HepG2 (cell line): ENCODE measurements at regions not wholly inside any gene's neighbourhood (a gene's known extent, or its start where the extent isn't known, plus 50 kb on each side); places are given as distances from the start of the nearest gene placed in this dataset.

Experiments used
- DMTF1 ChIP-seq: sonication (generic); formaldehyde crosslinking; IDR thresholded peaks from 2 replicates; pipeline ENCODE4 v1.4.0; 2020; ENCODE audit warnings: mild to moderate bottlenecking, missing genetic modification reagents
- HBP1 ChIP-seq: IDR thresholded peaks from 2 replicates; pipeline ENCODE4 v1.6.1; 2016; ENCODE audit warnings: low read depth, control low read depth
- HNF1A ChIP-seq, 2 experiments: sonication (generic) in 1 of 2; formaldehyde crosslinking in 1 of 2; IDR thresholded peaks; 2 replicates each; pipeline versions ENCODE4 v1.4.0 to v1.6.1; 2016 to 2020; ENCODE audit warnings: borderline replicate concordance in 1 of 2, low read depth in 1 of 2, mild to moderate bottlenecking in 1 of 2, missing genetic modification reagents in 1 of 2
- KLF11 ChIP-seq: IDR thresholded peaks from 2 replicates; pipeline ENCODE4 v1.6.1; 2016; ENCODE audit warnings: missing compliant biosample characterization
- MAX ChIP-seq: IDR thresholded peaks from 2 replicates; pipeline ENCODE4 v1.6.1; 2012; ENCODE audit warnings: inconsistent platforms
- NBN ChIP-seq: fragments of 450-650 bp; conservative IDR thresholded peaks from 2 replicates; pipeline ENCODE4 v1.6.1; 2017
- NFIC ChIP-seq: IDR thresholded peaks from 2 replicates; pipeline ENCODE4 v1.6.1; 2012; ENCODE audit warnings: mild to moderate bottlenecking, low read length, inconsistent platforms
- NFRKB ChIP-seq: fragments of 450-650 bp; IDR thresholded peaks from 2 replicates; pipeline ENCODE4 v1.6.1; 2017
- NR0B2 ChIP-seq: sonication (generic); formaldehyde crosslinking; IDR thresholded peaks from 2 replicates; pipeline ENCODE4 v1.4.0; 2020; ENCODE audit warnings: mild to moderate bottlenecking, missing genetic modification reagents
- SOX5 ChIP-seq: IDR thresholded peaks from 2 replicates; pipeline ENCODE4 v1.6.1; 2016; ENCODE audit warnings: borderline replicate concordance
- TCF7L2 ChIP-seq: IDR thresholded peaks from 2 replicates; pipeline ENCODE4 v1.6.1; 2011; ENCODE audit warnings: mild to moderate bottlenecking, low read depth, low read length, moderate library complexity
- ZBTB3 ChIP-seq: sonication (generic); formaldehyde crosslinking; IDR thresholded peaks from 2 replicates; pipeline ENCODE4 v1.4.0; 2020; ENCODE audit warnings: low read depth, mild to moderate bottlenecking, moderate library complexity, missing genetic modification reagents, borderline replicate concordance
- ZFY ChIP-seq: sonication (generic); formaldehyde crosslinking; IDR thresholded peaks from 2 replicates; pipeline ENCODE4 v1.4.0; 2020; ENCODE audit warnings: missing genetic modification reagents
- ZNF251 ChIP-seq: sonication (generic); formaldehyde crosslinking; IDR thresholded peaks from 2 replicates; pipeline ENCODE4 v1.9.0; 2021; ENCODE audit warnings: mild to moderate bottlenecking, missing genetic modification reagents
- ZNF335 ChIP-seq: sonication (generic); formaldehyde crosslinking; IDR thresholded peaks from 2 replicates; pipeline ENCODE4 v1.4.0; 2020; ENCODE audit warnings: missing genetic modification reagents
- ZNF431 ChIP-seq: sonication (generic); formaldehyde crosslinking; IDR thresholded peaks from 2 replicates; pipeline ENCODE4 v1.9.0; 2022; ENCODE audit warnings: missing genetic modification reagents, low read depth, mild to moderate bottlenecking, borderline replicate concordance
- ZNF446 ChIP-seq: sonication (generic); formaldehyde crosslinking; IDR thresholded peaks from 2 replicates; pipeline ENCODE4 v1.5.0; 2020; ENCODE audit warnings: mild to moderate bottlenecking, missing genetic modification reagents

- TF ChIP-seq HNF1A (IDR thresholded peaks at IDR 0.05; ENCODE audit: low read depth), result no peak
- TF ChIP-seq HNF1A (CRISPR knock-in tag; IDR thresholded peaks at IDR 0.05; ENCODE audit: borderline replicate concordance), result no peak
- no peak for TF ChIP-seq NBN
- 0 out of 2 replicates have a peak, but pooled peaks have one; percentile 26 for TF ChIP-seq KLF11
- TF ChIP-seq ZNF431, result no peak
- no peak for TF ChIP-seq NFIC
- TF ChIP-seq ZNF251 (CRISPR knock-in tag), result no peak
- no peak for TF ChIP-seq NFRKB
- TF ChIP-seq DMTF1 (CRISPR knock-in tag), result no peak
- TF ChIP-seq NR0B2, result no peak
- TF ChIP-seq SOX5 (CRISPR knock-in tag), result no peak
- 0 out of 2 replicates have a peak, but pooled peaks have one; percentile 26 for TF ChIP-seq ZNF335 (CRISPR knock-in tag)
- no peak for TF ChIP-seq MAX
- peak; percentile 35; the same call in 1 of the 2 replicates for TF ChIP-seq ZFY
- TF ChIP-seq TCF7L2, result no peak
- TF ChIP-seq ZNF446 (CRISPR knock-in tag), result no peak
- TF ChIP-seq HBP1 (CRISPR knock-in tag), result no peak
- no peak for TF ChIP-seq ZBTB3 (CRISPR knock-in tag)
- TF ChIP-seq, all 625 proteins: peak for 23
Measured at GRCh38 chr3:193780810-193781478, 187.9 kb downstream of the OPA1 start (continued).
